GM18858 (cell line): ENCODE measurements at regions not wholly inside any gene's neighbourhood (a gene's known extent, or its start where the extent isn't known, plus 50 kb on each side); places are given as distances from the start of the nearest gene placed in this dataset.
"Not testable (repeated sequence)": the region's sequence is repeated elsewhere in the genome, so short reads cannot be mapped to it uniquely, and the experiment has no call there.

Experiments used
- ATAC-seq: cut with Tn5 transposase; IDR thresholded peaks from one replicate; pipeline ENCODE4 v1.9.1; 2021; ENCODE audit not compliant: unreplicated experiment

DNA sequence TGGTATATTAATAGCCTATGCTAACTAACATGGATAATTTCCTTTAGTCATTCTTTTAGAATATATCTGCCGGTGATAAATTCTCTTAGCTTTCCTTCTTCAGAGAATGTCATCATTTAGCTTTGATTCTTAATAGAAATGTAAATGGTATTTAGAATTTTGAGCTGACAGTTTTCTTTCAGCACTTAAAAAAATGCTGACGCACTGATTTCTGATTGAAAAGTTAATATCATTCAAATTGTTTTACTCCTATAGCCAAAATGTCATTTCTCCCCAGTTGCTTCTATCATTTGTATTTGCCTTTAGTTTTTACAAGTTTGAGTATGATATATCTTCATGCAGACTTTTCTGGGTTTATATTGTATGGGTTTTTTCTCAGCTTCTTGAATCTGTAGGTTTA, 668.0 kb downstream of the LTN1 start:
- no peak for ATAC-seq

DNA sequence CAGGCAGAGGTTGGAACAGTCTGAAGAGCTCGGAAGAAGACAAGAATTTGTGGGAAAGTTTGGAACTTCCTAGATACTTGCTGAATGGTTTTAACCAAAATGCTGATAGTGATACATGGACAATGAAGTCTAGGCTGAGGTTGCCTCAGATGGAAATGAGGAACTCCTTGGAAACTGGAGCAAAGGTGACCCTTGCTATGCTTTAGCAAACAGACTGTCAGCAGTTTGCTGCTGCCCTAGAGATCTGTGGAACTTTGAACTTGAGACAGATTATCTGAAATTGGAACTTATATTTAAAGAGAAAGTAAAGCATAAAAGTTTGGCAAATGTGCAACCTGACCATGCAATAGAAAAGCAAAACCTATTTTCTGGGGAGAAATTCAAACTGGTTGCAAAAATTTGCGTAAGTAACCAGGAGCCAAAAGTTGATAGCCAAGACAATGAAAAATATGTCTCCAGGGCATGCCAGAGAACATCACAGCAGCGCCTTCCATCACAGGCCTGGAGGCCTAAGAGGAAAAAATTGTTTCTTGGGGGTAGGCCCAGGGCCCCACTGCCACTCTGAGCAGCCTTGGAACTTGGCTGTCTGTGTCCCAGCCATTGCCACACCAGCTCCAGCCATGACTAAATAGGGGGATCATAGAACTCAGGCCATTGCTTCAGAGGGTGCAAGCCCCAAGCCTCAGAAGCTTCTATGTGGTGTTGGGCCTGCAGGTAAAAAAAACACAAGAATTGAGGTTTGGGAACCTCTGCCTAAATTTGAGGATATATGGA, 675.3 kb downstream of the LTN1 start:
- no peak for ATAC-seq

DNA sequence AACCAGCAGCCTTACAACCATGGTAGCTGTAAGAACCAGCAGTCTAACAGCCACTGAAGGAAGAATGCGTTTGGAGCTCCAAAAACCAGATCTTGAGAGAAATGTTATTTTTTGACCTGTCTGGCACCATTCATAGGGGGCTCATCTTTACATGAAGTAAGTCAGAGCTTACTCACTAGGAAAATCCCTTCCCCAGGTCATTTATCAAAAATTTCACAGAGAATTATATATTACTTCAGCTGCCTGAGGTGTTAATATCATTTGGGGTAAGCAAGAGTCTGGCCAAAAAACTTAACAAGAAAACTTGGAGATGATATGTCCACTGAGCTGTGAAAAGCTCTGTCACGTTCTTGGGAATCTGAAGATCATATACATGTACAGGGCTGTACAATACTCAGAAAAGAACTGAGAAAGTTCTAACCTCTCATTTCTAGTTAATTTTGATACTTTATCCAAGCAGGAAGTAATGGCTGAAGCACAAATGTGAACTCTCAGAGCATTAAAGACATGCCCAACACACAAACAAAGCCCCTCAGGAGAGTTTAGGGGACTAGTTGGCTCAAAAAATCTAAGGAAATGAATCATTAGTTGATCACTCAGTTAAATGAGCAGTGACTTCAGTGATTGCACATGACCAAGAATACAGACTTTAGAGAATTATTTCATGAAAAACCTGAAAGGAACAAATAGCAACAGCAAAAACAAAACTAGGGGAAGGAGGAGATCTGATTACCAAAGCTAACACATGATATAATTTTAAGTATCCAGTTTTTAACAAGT, 681.1 kb downstream of the LTN1 start:
- ATAC-seq: no peak

DNA sequence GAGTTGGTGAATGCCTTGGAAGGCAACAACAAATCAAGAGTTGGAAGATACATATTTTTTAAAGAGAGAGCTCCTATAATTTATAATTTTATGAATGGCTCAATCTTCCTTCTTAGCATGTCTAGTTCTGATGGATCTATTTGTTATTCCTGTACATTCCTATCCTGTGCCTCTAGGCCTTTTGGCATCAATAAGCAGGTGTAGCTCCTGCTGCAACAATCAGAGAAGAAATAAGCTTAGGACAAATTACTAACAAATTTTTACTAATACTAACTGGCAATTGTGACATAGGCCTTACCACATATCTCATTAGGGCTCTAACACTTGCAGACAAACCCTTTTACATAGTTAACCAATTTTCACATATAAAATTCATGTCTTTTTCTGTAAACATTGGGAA, 682.0 kb downstream of the LTN1 start:
- no peak for ATAC-seq

DNA sequence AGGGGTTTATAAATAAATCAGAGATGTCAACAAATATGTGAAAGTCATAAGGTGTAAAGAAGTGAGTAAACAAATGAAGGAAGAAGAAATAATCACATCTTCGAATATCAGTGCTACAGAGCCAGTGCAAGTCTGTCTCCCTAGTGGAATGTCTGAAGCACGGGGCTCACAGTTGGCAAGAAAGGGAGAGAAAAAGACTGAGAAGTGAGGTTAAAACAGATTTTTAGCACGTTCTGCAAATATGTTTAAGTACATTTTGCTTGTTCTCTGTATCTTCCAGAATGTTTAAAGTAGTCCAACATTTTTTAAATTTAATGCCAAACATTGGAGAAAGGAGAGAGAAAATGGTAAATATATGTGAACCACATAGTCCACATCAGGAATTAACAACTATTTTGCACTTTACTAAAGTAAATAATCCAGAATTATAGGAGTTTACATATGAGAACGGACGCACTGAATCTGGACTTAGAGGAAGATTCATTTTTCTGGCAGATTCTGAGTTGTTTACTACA, 682.4 kb downstream of the LTN1 start:
- no peak for ATAC-seq

DNA sequence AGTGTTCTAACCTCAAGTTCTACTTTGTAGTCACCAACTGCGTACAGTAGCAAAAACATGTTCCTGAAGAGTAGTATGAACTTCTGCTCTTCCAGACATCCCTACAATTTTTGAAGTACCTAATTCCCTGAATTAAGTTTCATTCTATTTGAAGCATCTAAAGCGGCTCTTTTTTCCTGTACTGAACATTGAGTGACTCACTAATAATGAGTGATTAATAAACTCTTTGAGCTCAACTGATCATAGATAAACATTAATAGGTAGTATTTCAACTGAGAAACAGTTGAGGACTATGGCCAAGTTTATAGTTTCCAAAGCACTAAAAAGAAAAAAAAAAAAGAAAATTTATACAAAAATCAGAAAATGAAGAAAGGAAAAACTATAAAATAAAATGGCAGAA, 683.1 kb downstream of the LTN1 start:
- ATAC-seq: no peak

DNA sequence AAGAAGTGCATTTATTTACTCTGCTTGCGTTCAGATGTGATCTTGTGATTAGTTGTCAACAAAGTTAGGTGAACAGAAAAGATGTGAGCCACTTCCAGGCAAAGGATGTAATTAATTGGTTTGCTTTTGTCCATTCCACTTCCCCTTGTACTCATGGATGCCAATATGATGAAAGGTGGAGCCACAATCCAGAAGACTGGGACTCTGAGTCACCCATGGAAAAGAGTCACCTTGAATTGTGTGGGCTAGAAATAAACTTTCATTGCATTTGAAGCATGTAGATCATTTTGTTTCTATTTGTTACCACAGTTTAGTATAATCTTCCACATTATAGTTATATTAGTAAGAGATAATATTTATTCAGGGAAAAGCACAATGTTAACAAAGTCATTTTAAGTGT, 684.2 kb downstream of the LTN1 start:
- ATAC-seq: no peak

DNA sequence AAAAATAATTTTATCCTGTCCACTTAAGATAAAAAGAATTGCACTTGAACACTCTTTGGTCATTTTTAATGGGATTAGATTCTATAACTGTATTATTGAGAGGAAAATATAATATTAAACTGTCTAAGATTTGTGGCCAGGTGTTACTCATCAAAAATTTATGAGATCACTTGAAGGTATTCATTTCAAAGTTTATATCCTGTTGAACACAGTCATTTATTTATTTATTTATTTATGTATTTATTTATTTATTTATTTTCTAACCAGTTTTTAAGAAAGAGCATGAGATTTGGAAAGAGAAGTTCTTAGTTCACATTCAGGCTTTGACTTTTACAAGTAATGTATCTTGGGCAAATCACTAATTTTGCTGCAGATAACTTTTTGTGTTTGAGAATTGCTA, 692.7 kb downstream of the LTN1 start:
- ATAC-seq: no peak

DNA sequence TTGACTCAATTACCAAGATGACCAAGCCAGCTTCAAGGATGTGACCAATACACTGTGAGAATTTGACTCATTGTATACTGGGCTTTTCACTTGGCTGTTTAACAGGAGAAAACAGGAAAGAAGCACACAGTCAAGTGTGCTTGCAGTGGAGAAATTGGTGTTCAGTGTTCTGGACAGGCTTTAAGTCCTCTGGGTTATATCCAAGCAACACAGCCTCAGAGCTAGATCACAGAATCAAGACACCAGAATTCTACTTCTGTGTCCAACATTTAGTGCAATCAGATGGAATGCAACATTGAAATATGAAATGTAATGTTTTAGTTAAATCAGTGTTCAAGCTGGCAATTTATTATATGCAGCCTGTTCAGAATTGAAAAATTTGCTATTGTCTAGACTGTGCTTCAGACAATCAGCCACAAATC, 694.4 kb downstream of the LTN1 start:
- no peak for ATAC-seq

DNA sequence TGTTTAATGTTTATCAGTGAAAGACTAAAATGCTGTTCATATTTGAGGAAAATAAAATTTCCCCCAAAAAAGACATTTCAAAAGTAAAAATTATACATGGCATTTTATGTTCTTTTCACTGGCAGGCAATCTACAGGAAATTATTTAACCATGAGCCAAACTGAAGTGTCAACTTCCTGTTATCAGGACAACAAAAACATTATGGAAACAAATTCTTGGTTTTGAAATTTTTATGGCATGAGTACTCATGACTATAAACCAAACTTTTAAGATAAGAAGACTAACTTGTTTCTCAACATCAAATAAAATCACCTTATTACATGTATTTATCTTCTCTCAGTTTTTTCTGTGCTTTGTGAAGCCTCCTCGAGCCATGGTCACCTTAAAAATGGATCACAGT, 698.6 kb downstream of the LTN1 start:
- no peak for ATAC-seq

DNA sequence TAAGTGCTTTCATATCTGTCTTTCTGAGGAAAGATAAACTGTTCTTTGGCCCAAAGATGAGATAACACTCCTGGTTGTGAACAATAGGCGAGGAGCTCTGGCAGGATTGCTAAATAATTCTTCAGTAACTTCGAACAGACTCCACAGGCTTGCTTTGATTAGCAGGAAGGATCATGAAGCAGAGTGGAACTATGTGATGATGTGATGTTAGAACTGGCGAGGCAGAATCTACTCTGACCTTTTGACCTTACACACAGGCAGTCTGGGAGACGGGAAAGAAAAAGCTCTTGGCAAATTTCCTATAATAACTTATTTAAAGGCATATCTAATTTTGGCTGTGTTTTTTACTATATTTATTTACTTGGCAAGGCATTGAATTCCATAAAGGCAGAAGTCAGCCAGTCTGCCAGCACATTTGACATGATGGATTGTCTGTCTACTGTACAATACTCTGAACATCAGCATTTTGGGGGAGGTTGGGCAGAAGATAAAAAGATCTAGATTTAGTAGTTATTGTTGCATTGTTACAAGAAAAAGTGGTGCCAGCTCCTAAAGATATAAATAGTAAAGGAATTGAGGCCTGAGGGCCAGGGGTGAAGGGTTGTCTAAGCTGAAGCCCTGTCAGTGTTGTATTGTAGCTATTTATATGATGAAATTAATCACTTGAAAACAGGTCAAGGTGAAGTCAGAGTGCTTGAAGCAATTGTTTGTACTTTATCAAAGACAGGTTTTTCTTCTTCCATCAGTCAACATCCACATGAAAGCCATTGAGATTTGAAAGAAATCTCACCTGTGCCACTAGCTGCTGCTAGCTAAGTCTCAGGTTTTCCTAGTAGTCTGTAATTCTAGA, 708.8 kb downstream of the LTN1 start:
- no peak for ATAC-seq

DNA sequence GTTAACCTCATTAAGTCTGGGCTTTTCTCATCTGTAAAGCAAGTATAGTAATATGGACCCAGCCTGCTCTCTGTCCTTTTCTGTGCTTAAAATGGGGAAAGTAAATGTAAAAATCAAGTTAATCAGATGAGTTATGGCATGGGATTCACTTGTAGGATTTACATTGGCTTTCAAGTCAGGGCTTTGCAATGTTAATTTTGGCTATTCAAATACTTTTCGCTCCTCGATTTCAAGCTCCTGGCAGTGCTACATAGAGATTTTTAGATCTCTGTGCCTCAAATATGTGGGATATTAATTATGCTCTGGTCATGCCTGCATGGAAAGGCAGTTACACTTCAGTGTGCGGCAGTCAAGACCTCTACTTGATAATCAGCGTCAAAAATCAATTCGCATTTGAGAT, 709.8 kb downstream of the LTN1 start:
- no peak for ATAC-seq

DNA sequence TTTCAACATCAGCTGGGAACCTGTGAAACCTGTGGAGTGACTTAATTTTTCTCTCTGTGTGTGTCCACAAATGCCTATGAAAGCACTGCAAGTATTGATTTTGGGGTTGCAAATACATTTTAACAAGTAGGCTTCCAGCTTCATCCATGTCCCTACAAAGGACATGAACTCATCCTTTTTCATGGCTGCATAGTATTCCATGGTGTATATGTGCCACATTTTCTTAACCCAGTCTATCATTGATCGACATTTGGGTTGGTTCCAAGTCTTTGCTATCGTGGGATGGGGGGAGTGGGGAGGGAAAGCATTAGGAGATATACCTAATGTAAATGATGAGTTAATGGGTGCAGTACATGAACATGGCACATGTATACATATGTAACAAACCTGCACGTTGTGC, 711.3 kb downstream of the LTN1 start:
- ATAC-seq: not testable (repeated sequence)

DNA sequence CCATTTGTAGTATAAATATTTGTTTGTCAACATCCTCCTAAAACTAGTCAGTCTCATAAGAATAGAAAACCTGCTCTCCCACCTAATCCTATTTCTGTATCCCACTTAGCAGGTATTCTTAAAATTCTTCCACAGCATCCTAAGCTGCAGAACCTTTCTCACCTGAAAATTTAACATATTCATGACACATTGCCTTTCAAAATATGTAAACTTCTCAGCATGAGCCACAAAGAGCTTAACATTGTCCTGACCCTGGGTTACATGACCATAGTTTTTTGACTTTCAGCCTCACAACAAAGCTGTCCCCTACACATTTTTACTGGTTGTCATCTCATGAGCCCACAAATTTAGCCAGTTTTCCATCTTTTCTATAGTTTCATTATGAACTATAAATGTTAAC, 712.1 kb downstream of the LTN1 start:
- no peak for ATAC-seq

DNA sequence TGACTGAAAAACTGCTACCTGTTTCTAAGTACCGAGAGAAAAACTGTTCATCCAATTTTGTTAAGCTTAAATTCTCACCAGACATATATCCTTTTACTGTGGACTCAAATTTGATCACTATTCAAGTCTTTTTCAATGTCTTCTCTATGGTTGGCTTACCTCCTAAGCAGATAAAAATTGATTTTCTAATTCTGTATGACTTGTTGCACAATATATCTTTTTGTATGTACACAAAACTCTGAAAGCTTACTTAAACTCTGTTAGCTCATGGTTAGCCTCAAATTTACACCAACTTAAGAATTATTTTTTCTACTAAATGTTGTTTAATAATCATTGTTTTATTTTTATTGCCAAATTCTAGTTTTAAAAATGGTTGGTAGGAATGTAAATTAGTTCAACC, 715.4 kb downstream of the LTN1 start:
- ATAC-seq: no peak

DNA sequence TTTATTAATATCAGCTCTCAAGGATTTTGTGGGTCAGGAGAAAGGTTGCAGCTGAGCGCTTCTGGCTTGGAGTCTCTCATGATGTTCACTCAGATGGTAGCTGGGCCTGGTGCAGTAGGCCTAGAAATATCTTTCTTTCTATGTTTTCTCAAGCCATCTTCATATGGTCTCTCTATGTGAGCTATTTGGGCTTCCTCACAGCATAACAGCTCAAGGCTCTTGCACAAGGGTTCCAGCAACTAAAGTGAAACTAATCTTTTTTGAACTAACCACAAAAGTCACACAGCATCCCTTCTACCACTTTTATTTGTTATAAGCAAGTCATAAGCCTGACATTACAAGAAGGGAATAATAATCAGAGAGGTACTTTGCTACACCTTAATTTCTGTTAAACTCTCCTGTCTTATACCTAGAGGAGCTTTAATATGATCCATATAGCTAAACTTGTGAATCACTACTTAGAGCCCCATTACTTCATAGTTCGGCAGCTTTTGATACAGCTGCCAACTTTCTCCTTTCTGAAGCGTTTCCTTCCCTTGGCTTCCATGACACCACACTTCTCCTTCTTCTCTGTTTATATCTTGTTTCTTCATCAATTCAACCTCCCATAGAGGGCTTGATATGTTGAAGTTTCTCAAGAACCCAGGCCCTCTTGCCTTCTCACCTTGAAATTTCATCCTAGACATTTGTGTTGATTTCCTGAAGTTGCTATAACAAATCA, 720.2 kb downstream of the LTN1 start:
- no peak for ATAC-seq

DNA sequence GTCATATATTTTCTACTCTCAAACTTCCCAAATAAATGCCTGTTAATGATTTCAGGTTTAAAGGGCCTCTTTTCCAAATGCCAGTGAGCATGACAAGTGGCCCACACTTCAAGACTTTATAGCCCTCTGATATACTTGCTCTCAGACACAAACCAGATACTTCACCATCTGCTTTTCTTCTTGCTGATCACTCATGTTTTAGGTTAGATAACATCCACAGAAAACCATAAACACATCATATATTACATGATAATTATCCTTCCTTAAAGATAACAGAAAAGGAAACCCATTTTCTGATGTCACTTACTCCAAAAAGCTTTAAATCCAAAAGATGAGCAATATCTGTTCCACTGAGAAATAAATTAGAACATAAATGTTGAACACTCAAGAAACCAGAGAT, 723.5 kb downstream of the LTN1 start:
- no peak for ATAC-seq

DNA sequence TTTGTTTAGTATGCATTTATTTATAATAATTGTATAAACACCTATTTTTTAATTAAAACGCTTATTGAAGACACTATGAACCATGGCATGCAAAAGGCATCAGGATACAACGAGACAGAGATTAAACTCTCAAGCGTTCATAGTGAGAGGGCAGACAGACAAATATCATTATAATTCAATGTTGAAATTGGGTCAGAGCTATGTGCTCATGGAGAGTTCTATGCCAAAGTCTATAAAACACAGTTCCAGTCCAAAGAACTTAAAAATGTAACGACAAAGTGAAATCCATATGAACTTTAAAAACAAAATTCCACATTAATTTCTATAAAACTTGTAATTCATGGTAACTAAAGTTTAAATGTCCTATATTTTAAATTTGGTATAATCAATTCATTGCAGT, 724.0 kb downstream of the LTN1 start:
- no peak for ATAC-seq

DNA sequence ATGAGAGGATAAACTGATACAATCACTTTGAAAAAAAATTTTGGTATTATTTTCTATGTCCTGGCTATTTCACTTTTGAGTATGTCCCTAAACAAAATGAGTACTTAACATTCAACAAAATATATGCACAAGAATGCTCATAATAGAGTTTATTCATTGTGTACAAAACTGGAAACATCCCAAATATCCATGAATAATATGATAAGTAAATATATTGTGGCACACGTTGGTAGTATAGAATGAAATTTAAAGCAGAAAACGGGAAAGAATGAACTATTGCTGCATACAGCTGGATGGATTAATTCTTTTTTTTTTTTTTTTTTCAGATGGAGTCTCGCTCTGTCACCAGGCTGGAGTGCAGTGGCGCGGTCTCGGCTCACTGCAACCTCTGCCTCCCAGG, 725.2 kb downstream of the LTN1 start:
- no peak for ATAC-seq

DNA sequence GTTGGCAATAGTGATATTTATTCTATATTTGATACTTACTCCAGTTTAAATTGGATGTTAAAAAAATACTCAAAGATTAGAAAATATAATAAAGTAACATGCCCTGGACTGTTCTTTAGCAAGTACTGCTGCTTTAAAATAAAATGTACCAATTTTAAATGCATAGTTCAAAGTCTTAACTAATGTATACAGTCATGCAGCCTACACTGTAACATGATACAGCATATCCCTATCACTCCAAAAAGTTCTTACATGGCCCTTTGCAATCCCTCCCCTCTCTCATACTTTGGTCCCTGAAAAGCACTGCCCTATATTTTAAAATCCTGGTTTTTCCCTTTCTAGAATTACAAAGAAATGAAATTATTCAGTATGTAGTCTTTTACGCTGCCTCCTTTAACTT, 726.6 kb downstream of the LTN1 start:
- ATAC-seq: no peak

DNA sequence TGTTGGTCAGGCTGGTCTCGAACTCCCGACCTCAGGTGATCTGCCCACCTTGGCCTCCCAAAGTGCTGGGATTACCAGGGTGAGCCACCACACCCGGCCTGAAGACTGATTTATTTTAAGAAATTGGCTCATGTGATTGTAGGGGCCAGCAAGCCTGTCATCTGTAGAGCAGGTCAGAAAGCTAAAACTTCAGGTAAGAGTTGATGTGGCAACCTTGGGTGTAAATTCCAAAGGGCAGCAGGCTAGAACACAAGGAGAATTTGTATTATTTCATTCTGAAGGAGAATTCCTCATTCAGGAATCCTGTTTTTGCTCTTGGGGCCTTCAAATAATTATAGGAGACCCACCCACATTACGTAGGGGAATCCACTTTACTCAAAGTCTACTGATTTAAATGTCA, 728.7 kb downstream of the LTN1 start:
- no peak for ATAC-seq
